ENCODE measurements at regions not wholly inside any gene's neighbourhood (a gene's known extent, or its start where the extent isn't known, plus 50 kb on each side); places are given as distances from the start of the nearest gene placed in this dataset.
"Not testable (repeated sequence)": the region's sequence is repeated elsewhere in the genome, so short reads cannot be mapped to it uniquely, and the experiment has no call there.

GRCh38 chr1:213324859-213325258, 273.8 kb downstream of the RPS6KC1 start:
- H3K27ac Mint-ChIP-seq, result no peak overlapping the region
- peaks cover 4% of the 10 kb centered on the region for H3K36me3 Mint-ChIP-seq
- no peaks in the 10 kb centered on the region for H3K9me3 Mint-ChIP-seq (ENCODE audit: low read depth)
- no peaks in the 10 kb centered on the region for H3K4me1 Mint-ChIP-seq (ENCODE audit: low read depth)
- H3K4me3 Mint-ChIP-seq, result no peak overlapping the region
- H3K27me3 Mint-ChIP-seq, result peaks cover 2% of the 10 kb centered on the region

GRCh38 chr1:213325482-213325881, 274.4 kb downstream of the RPS6KC1 start:
- Mint-ChIP-seq H3K27ac (no peak overlapping the region), H3K36me3 (peaks cover 4% of the 10 kb centered on the region)

GRCh38 chr1:213326281-213327016, 275.4 kb downstream of the RPS6KC1 start:
- Mint-ChIP-seq H3K4me3 (no peak overlapping the region), H3K36me3 (peaks cover 3% of the 10 kb centered on the region), H3K27ac (no peak overlapping the region), H3K4me1 (ENCODE audit: low read depth) (no peaks in the 10 kb centered on the region), H3K27me3 (peaks cover 4% of the 10 kb centered on the region), H3K9me3 (ENCODE audit: low read depth) (no peaks in the 10 kb centered on the region)

More at GRCh38 chr1:213325482-213325881, 274.4 kb downstream of the RPS6KC1 start:
- Mint-ChIP-seq H3K4me3 (no peak overlapping the region), H3K27me3 (peaks cover 4% of the 10 kb centered on the region), H3K4me1 (ENCODE audit: low read depth) (no peaks in the 10 kb centered on the region), H3K9me3 (ENCODE audit: low read depth) (no peaks in the 10 kb centered on the region)

GRCh38 chr1:213327017-213327667, 276.1 kb downstream of the RPS6KC1 start:
- Mint-ChIP-seq H3K4me3 (no peak overlapping the region), H3K27ac (no peak overlapping the region), H3K9me3 (ENCODE audit: low read depth) (no peaks in the 10 kb centered on the region), H3K4me1 (ENCODE audit: low read depth) (no peaks in the 10 kb centered on the region), H3K27me3 (peaks cover 4% of the 10 kb centered on the region), H3K36me3 (no peaks in the 10 kb centered on the region)

GRCh38 chr1:213329406-213330008, 278.5 kb downstream of the RPS6KC1 start:
- H3K4me1 Mint-ChIP-seq (ENCODE audit: low read depth), result no peaks in the 10 kb centered on the region
- H3K4me3 Mint-ChIP-seq, result no peak overlapping the region
- H3K27ac Mint-ChIP-seq, result no peak overlapping the region
- peaks cover 4% of the 10 kb centered on the region for H3K27me3 Mint-ChIP-seq
- H3K36me3 Mint-ChIP-seq, result no peaks in the 10 kb centered on the region
- H3K9me3 Mint-ChIP-seq (ENCODE audit: low read depth), result no peaks in the 10 kb centered on the region

- no peaks in the 10 kb centered on the region for H3K36me3 Mint-ChIP-seq
- peaks cover 4% of the 10 kb centered on the region for H3K27me3 Mint-ChIP-seq
- no peaks in the 10 kb centered on the region for H3K9me3 Mint-ChIP-seq (ENCODE audit: low read depth)
- H3K27ac Mint-ChIP-seq, result no peak overlapping the region
- no peaks in the 10 kb centered on the region for H3K4me1 Mint-ChIP-seq (ENCODE audit: low read depth)
- no peak overlapping the region for H3K4me3 Mint-ChIP-seq
Measured at GRCh38 chr1:213330281-213330680, 279.2 kb downstream of the RPS6KC1 start.

GRCh38 chr1:213331631-213332175, 280.7 kb downstream of the RPS6KC1 start:
- no peaks in the 10 kb centered on the region for H3K9me3 Mint-ChIP-seq (ENCODE audit: low read depth)
- no peaks in the 10 kb centered on the region for H3K36me3 Mint-ChIP-seq
- H3K27ac Mint-ChIP-seq, result no peak overlapping the region
- H3K4me1 Mint-ChIP-seq (ENCODE audit: low read depth), result no peaks in the 10 kb centered on the region
- H3K27me3 Mint-ChIP-seq, result peaks cover 4% of the 10 kb centered on the region
- no peak overlapping the region for H3K4me3 Mint-ChIP-seq

- Mint-ChIP-seq H3K4me3 (no peak overlapping the region), H3K36me3 (no peaks in the 10 kb centered on the region), H3K4me1 (ENCODE audit: low read depth) (no peaks in the 10 kb centered on the region), H3K27me3 (peaks cover 2% of the 10 kb centered on the region), H3K9me3 (ENCODE audit: low read depth) (no peaks in the 10 kb centered on the region), H3K27ac (no peak overlapping the region)
Measured at GRCh38 chr1:213332491-213332890, 281.4 kb downstream of the RPS6KC1 start.

- Mint-ChIP-seq H3K4me3 (no peak overlapping the region), H3K27ac (no peak overlapping the region), H3K9me3 (ENCODE audit: low read depth) (no peaks in the 10 kb centered on the region), H3K36me3 (no peaks in the 10 kb centered on the region), H3K27me3 (peaks cover 2% of the 10 kb centered on the region), H3K4me1 (ENCODE audit: low read depth) (no peaks in the 10 kb centered on the region)
Measured at GRCh38 chr1:213333121-213333520, 282.1 kb downstream of the RPS6KC1 start.

- H3K9me3 Mint-ChIP-seq (ENCODE audit: low read depth), result no peaks in the 10 kb centered on the region
- H3K27me3 Mint-ChIP-seq, result peaks cover 3% of the 10 kb centered on the region
- no peaks in the 10 kb centered on the region for H3K4me1 Mint-ChIP-seq (ENCODE audit: low read depth)
- H3K27ac Mint-ChIP-seq, result no peak overlapping the region
- no peak overlapping the region for H3K4me3 Mint-ChIP-seq
- H3K36me3 Mint-ChIP-seq, result no peaks in the 10 kb centered on the region
Measured at GRCh38 chr1:213335084-213335483, 284.0 kb downstream of the RPS6KC1 start.

- H3K4me3 Mint-ChIP-seq, result no peak overlapping the region
- H3K27ac Mint-ChIP-seq, result no peak overlapping the region
- no peaks in the 10 kb centered on the region for H3K9me3 Mint-ChIP-seq (ENCODE audit: low read depth)
- no peaks in the 10 kb centered on the region for H3K4me1 Mint-ChIP-seq (ENCODE audit: low read depth)
- H3K36me3 Mint-ChIP-seq, result no peaks in the 10 kb centered on the region
- peaks cover 2% of the 10 kb centered on the region for H3K27me3 Mint-ChIP-seq
Measured at GRCh38 chr1:213337025-213337678, 286.1 kb downstream of the RPS6KC1 start.

- Mint-ChIP-seq H3K4me1 (ENCODE audit: low read depth) (no peaks in the 10 kb centered on the region), H3K27me3 (peaks cover 2% of the 10 kb centered on the region), H3K9me3 (ENCODE audit: low read depth) (no peaks in the 10 kb centered on the region), H3K27ac (no peak overlapping the region), H3K4me3 (no peak overlapping the region), H3K36me3 (no peaks in the 10 kb centered on the region)
Measured at GRCh38 chr1:213340593-213340992, 289.6 kb downstream of the RPS6KC1 start.

- H3K36me3 Mint-ChIP-seq, result no peaks in the 10 kb centered on the region
- H3K27ac Mint-ChIP-seq, result no peak overlapping the region
- no peak overlapping the region for H3K4me3 Mint-ChIP-seq
- H3K4me1 Mint-ChIP-seq (ENCODE audit: low read depth), result no peaks in the 10 kb centered on the region
- H3K27me3 Mint-ChIP-seq, result peaks cover 5% of the 10 kb centered on the region
- H3K9me3 Mint-ChIP-seq (ENCODE audit: low read depth), result no peaks in the 10 kb centered on the region
Measured at GRCh38 chr1:213345621-213346020, 294.6 kb downstream of the RPS6KC1 start.

GRCh38 chr1:213357403-213357802, 306.4 kb downstream of the RPS6KC1 start:
- H3K27ac Mint-ChIP-seq, result no peak overlapping the region
- peaks cover 2% of the 10 kb centered on the region for H3K27me3 Mint-ChIP-seq
- H3K4me1 Mint-ChIP-seq (ENCODE audit: low read depth), result no peaks in the 10 kb centered on the region
- no peak overlapping the region for H3K4me3 Mint-ChIP-seq
- H3K9me3 Mint-ChIP-seq (ENCODE audit: low read depth), result no peaks in the 10 kb centered on the region
- no peaks in the 10 kb centered on the region for H3K36me3 Mint-ChIP-seq

GRCh38 chr1:213358368-213358767, 307.3 kb downstream of the RPS6KC1 start:
- H3K36me3 Mint-ChIP-seq; H3K27me3 Mint-ChIP-seq; H3K4me1 Mint-ChIP-seq (ENCODE audit: low read depth); H3K9me3 Mint-ChIP-seq (ENCODE audit: low read depth); H3K27ac Mint-ChIP-seq; H3K4me3 Mint-ChIP-seq: not testable (repeated sequence)
